ENCODE measurements at regions not wholly inside any gene's neighbourhood (a gene's known extent, or its start where the extent isn't known, plus 50 kb on each side); places are given as distances from the start of the nearest gene placed in this dataset.

GRCh38 chr2:134110532-134110931 lies 143.3 kb upstream of the MGAT5 start:
- TF ChIP-seq ISL1 (CRISPR knock-in tag; IDR thresholded peaks at IDR 0.05) (no peak), OSR1 (CRISPR knock-in tag; IDR thresholded peaks at IDR 0.05) (no peak), CSRNP3 (CRISPR knock-in tag; IDR thresholded peaks at IDR 0.05) (no peak), RARB (CRISPR knock-in tag; IDR thresholded peaks at IDR 0.05) (no peak), PATZ1 (CRISPR knock-in tag; IDR thresholded peaks at IDR 0.05; ENCODE audit: borderline replicate concordance) (no peak), ZNF8 (CRISPR knock-in tag; IDR thresholded peaks at IDR 0.05) (no peak), ZFP30 (CRISPR knock-in tag; IDR thresholded peaks at IDR 0.05) (no peak), ARNTL (CRISPR knock-in tag; IDR thresholded peaks at IDR 0.05; ENCODE audit: borderline replicate concordance, low read depth) (no peak), PPARA (CRISPR knock-in tag; IDR thresholded peaks at IDR 0.05; ENCODE audit: borderline replicate concordance) (no peak), GLIS3 (CRISPR knock-in tag; IDR thresholded peaks at IDR 0.05) (no peak), ZFP3 (CRISPR knock-in tag; IDR thresholded peaks at IDR 0.05) (no peak), TCF4 (CRISPR knock-in tag; IDR thresholded peaks at IDR 0.05; ENCODE audit: borderline replicate concordance) (no peak), ZNF565 (CRISPR knock-in tag; conservative IDR thresholded peaks at IDR 0.05; ENCODE audit: low read depth) (no peak)

Data from SK-N-SH treated with all-trans-retinoic acid at 6 μM for 48 hours (cell line).